ENCODE measurements at regions not wholly inside any gene's neighbourhood (a gene's known extent, or its start where the extent isn't known, plus 50 kb on each side); places are given as distances from the start of the nearest gene placed in this dataset.

DNA sequence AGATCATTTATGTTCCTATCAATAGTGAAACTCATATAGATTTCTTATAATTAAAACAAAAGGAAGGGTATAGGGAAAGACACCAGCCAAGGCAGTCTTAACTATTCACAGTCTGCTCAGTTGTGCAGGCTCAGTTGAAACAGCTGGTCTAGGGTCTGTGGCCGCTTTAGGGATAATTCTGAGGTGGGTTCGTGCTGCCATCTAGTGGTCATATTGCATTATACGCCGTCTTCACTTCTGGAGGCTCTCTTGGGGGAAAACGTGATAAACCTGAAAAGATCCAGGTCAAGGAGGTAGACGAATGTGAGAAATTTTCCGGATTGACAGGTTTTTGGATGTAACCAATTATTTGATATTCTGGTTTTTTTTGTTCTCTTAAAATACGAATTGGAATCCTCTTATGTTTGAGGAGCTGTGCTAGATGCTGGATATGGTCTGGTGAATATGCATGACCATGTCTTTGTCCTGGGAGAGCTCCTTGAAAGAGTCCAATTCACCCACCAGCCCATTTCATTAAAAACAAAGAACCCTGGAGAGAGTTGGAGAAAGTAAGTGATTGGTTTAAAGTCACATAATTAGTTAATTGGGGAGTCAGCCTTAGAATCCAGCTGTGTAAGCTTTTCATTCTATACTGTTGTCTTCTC, 492.4 kb downstream of the PLCL1 start:
- no peak overlapping the region for H3K9ac ChIP-seq (replicated peaks; ENCODE audit: extremely low read depth, insufficient read depth, low read length)
- H3K9me1 ChIP-seq (replicated peaks; ENCODE audit: control insufficient read depth, extremely low read depth, insufficient read depth, low read length): no peaks in the 10 kb centered on the region
- H3K4me3 ChIP-seq (replicated peaks in 1 of 3; ENCODE audit: insufficient read depth in 1 of 3, low read depth in 1 of 3, low read length in 3 of 3): no peak overlapping the region
- ChIA-PET POLR2A (interaction anchor here (0.7 kb wide), 1 partner anchor 489 kb away, joined by 4 read pairs; no protein-coding TSS in a partner anchor), CTCF (interaction anchor here (0.7 to 4.4 kb wide), 35 partner anchors 8 to 1546 kb away, joined by 3 to 34 read pairs (median 4); partner anchors contain the start of genes PLCL1 and RFTN2)
- FAIRE-seq (peak; percentile 77), DNase-seq (ENCODE audit: low read depth, low spot score) (peak; percentile 63)
- BruUV-seq (replicated peaks): no TSS peak
- H3K4me2 ChIP-seq (ENCODE audit: insufficient read depth, low read length): no peak overlapping the region
- H3K27ac ChIP-seq (ENCODE audit: insufficient read depth, low read depth, low read length): no peak overlapping the region
- H3K36me3 ChIP-seq (ENCODE audit: control insufficient read depth in 2 of 2, extremely low read depth in 1 of 2, insufficient read depth in 2 of 2, low read length in 2 of 2): no peaks in the 10 kb centered on the region
- H3K9me3 ChIP-seq (replicated peaks; ENCODE audit: control insufficient read depth, insufficient read depth, low read length): no peaks in the 10 kb centered on the region
- H4K20me1 ChIP-seq (replicated peaks; ENCODE audit: control insufficient read depth, extremely low read depth, insufficient read depth, low read length): no peaks in the 10 kb centered on the region
- intact Hi-C loops (cut with micrococcal nuclease) (loop anchor here (1.0 to 5.0 kb wide), 7 partner anchors 169 to 914 kb away; partner anchors contain the start of genes HSPD1 and SF3B1), dilution Hi-C loops (cut with MboI; ENCODE audit: extremely low pct_ligation_motif_present, low sequenced_read_pairs) (no loop called here)
- H3K27me3 ChIP-seq (ENCODE audit: control insufficient read depth in 2 of 2, insufficient read depth in 2 of 2, low read length in 2 of 2): peaks cover 0 to 4% of the 10 kb centered on the region in 2 experiments
- TF ChIP-seq GATA2 (IDR thresholded peaks at IDR 0.05; ENCODE audit: insufficient read depth, insufficient read length, low read depth, low read length) (no peak), EZH2 (IDR thresholded peaks at IDR 0.05; ENCODE audit: borderline replicate concordance, low read depth, low read length, severe bottlenecking) (no peak)
- TF ChIP-seq, protein P1, sequence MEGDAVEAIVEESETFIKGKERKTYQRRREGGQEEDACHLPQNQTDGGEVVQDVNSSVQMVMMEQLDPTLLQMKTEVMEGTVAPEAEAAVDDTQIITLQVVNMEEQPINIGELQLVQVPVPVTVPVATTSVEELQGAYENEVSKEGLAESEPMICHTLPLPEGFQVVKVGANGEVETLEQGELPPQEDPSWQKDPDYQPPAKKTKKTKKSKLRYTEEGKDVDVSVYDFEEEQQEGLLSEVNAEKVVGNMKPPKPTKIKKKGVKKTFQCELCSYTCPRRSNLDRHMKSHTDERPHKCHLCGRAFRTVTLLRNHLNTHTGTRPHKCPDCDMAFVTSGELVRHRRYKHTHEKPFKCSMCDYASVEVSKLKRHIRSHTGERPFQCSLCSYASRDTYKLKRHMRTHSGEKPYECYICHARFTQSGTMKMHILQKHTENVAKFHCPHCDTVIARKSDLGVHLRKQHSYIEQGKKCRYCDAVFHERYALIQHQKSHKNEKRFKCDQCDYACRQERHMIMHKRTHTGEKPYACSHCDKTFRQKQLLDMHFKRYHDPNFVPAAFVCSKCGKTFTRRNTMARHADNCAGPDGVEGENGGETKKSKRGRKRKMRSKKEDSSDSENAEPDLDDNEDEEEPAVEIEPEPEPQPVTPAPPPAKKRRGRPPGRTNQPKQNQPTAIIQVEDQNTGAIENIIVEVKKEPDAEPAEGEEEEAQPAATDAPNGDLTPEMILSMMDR (IDR thresholded peaks at IDR 0.05; ENCODE audit: extremely low read depth in 1 of 2, insufficient read depth in 1 of 2, low read depth in 1 of 2, low read length in 2 of 2): peak; percentile 58 to 73
- TF ChIP-seq, protein P2, sequence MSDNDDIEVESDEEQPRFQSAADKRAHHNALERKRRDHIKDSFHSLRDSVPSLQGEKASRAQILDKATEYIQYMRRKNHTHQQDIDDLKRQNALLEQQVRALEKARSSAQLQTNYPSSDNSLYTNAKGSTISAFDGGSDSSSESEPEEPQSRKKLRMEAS (IDR thresholded peaks at IDR 0.05; ENCODE audit: insufficient read depth, insufficient read length): no peak
- H2AFZ ChIP-seq (ENCODE audit: low read depth, low read length): no peak overlapping the region
- H3K79me2 ChIP-seq (ENCODE audit: control insufficient read depth, insufficient read depth, low read length): no peaks in the 10 kb centered on the region
- no peaks in the 10 kb centered on the region for H3K4me1 ChIP-seq (ENCODE audit: control insufficient read depth, extremely low read depth, insufficient read depth, low read length)
